HepG2 (cell line): ENCODE measurements at regions not wholly inside any gene's neighbourhood (a gene's known extent, or its start where the extent isn't known, plus 50 kb on each side); places are given as distances from the start of the nearest gene placed in this dataset.

Experiments used
- ATAC-seq: fragments of 200-7000 bp; cut with Tn5 transposase; 3 replicates; pipeline ENCODE4 v1.9.1; 2020; ENCODE audit warnings: mild to moderate bottlenecking, moderate library complexity
- BruUV-seq: library from RNA; stranded (reverse); fragments of 400-500 nt; replicated peaks from 2 replicates; lab custom pipeline; 2021; lab: Mats Ljungman, UMichigan
- CTCF ChIA-PET: fragments of 300-600 bp; formaldehyde crosslinking; extraction: SDS; loops from one replicate; lab custom pipeline; 2021; ENCODE audit warnings: low total read pairs, inconsistent platforms, low intra/inter-chr PET ratio; lab: Yijun Ruan, JAX
- POLR2A ChIA-PET: fragments of 350-600 bp; sonication (Branson Sonifier 250); formaldehyde crosslinking; loops from one replicate; lab custom pipeline; 2020; ENCODE audit warnings: antibody characterized with exemption, inconsistent platforms; lab: Yijun Ruan, JAX
- DNase-seq: peaks from one replicate; pipeline ENCODE4 v3.0.0-alpha.2; 2015; ENCODE audit warnings: low spot score
- FAIRE-seq: peaks from 3 replicates; lab custom pipeline; 2011; peaks lifted over from hg19 to GRCh38; lab: Jason Lieb, UNC
- H2AFZ ChIP-seq: one replicate; pipeline ENCODE4 v1.6.1; 2011; ENCODE audit warnings: low read length, inconsistent platforms
- H3K27ac ChIP-seq: fragments of 300-600 bp; 3 replicates; pipeline ENCODE4 v1.8.0; 2011; ENCODE audit warnings: mixed run types, mild to moderate bottlenecking, mixed read lengths, low read length, inconsistent platforms; ENCODE audit not compliant: insufficient read depth; ENCODE audit errors: extremely low read length
- H3K27me3 ChIP-seq, 2 experiments: fragments of 200-600 bp in 1 of 2; 2 replicates in 1 of 2; 3 replicates in 1 of 2; pipeline versions ENCODE4 v1.6.0 to v1.8.0; 2011; ENCODE audit warnings: low read length in 2 of 2, mild to moderate bottlenecking in 2 of 2, moderate library complexity in 2 of 2, inconsistent platforms in 1 of 2; ENCODE audit not compliant: insufficient read depth in 2 of 2, control insufficient read depth in 1 of 2
- H3K36me3 ChIP-seq, 2 experiments: fragments of 200-600 bp in 1 of 2; replicated peaks in 1 of 2; 2 replicates in 1 of 2; 3 replicates in 1 of 2; pipeline versions ENCODE4 v1.5.1 to v1.8.0; 2011; ENCODE audit warnings: low read length in 2 of 2, inconsistent platforms in 1 of 2; ENCODE audit not compliant: insufficient read depth in 2 of 2, control insufficient read depth in 1 of 2
- H3K4me1 ChIP-seq: 2 replicates; pipeline ENCODE4 v1.5.1; 2012; ENCODE audit warnings: low read length, inconsistent platforms; ENCODE audit not compliant: insufficient read depth
- H3K4me2 ChIP-seq: 2 replicates; pipeline ENCODE4 v1.6.0; 2011; ENCODE audit warnings: low read depth, low read length, inconsistent platforms
- H3K4me3 ChIP-seq, 3 experiments: fragments of 200-600 bp in 1 of 3; sonication (generic), shearing (Covaris generic) in 1 of 3; replicated peaks in 1 of 3; 2 replicates each; pipeline ENCODE4 v1.5.1; 2011 to 2016; ENCODE audit warnings: low read length in 3 of 3, inconsistent platforms in 2 of 3, low read depth in 2 of 3, mild to moderate bottlenecking in 2 of 3, control low read depth in 1 of 3, mixed read lengths in 1 of 3; ENCODE audit not compliant: insufficient read depth in 1 of 3
- H3K79me2 ChIP-seq: one replicate; pipeline ENCODE4 v1.6.1; 2011; ENCODE audit warnings: low read length, inconsistent platforms; ENCODE audit not compliant: insufficient read depth
- H3K9ac ChIP-seq: 2 replicates; pipeline ENCODE4 v1.6.0; 2011; ENCODE audit warnings: mild to moderate bottlenecking, low read depth, low read length, inconsistent platforms; ENCODE audit not compliant: insufficient read depth
- H3K9me3 ChIP-seq: 2 replicates; pipeline ENCODE4 v1.5.1; 2012; ENCODE audit warnings: mild to moderate bottlenecking, low read length
- H4K20me1 ChIP-seq: 2 replicates; pipeline ENCODE4 v1.6.0; 2011; ENCODE audit warnings: inconsistent platforms, mild to moderate bottlenecking, low read length, moderate library complexity; ENCODE audit not compliant: insufficient read depth
- HDAC1 ChIP-seq: sonication (generic); formaldehyde crosslinking; IDR thresholded peaks from 2 replicates; pipeline ENCODE4 v1.5.1; 2020; ENCODE audit warnings: mild to moderate bottlenecking, missing genetic modification reagents
- KAT8 ChIP-seq: IDR thresholded peaks from 2 replicates; pipeline ENCODE4 v1.6.1; 2016; ENCODE audit warnings: missing genetic modification reagents, missing compliant biosample characterization
- KDM5A ChIP-seq: fragments of 200-600 bp; sonication (generic); IDR thresholded peaks from 2 replicates; pipeline ENCODE4 v1.7.0; 2018; ENCODE audit warnings: antibody characterized with exemption, mild to moderate bottlenecking, low read length, borderline replicate concordance
- LRRFIP1 ChIP-seq: sonication (generic); formaldehyde crosslinking; conservative IDR thresholded peaks from 2 replicates; pipeline ENCODE4 v1.4.0; 2020; ENCODE audit warnings: missing genetic modification reagents
- MTERF4 ChIP-seq: sonication (generic); formaldehyde crosslinking; IDR thresholded peaks from 2 replicates; pipeline ENCODE4 v1.8.0; 2023; ENCODE audit warnings: mild to moderate bottlenecking, missing genetic modification reagents
- PREB ChIP-seq: sonication (generic); formaldehyde crosslinking; IDR thresholded peaks from 2 replicates; pipeline ENCODE4 v1.4.0; 2020; ENCODE audit warnings: missing genetic modification reagents
- SRSF4 ChIP-seq: fragments of 200-400 bp; formaldehyde crosslinking; IDR thresholded peaks from one replicate; pipeline ENCODE4 v1.6.1; 2018; ENCODE audit warnings: mild to moderate bottlenecking, low read depth, low read length, moderate library complexity; ENCODE audit not compliant: poor library complexity, severe bottlenecking
- ZNF350 ChIP-seq: sonication (generic); formaldehyde crosslinking; IDR thresholded peaks from 2 replicates; pipeline ENCODE4 v1.4.0; 2020; ENCODE audit warnings: mild to moderate bottlenecking, low read depth, missing genetic modification reagents, borderline replicate concordance
- ZNF484 ChIP-seq: sonication (generic); formaldehyde crosslinking; IDR thresholded peaks from 2 replicates; pipeline ENCODE4 v1.5.1; 2020; ENCODE audit warnings: mild to moderate bottlenecking, low read depth, missing genetic modification reagents, borderline replicate concordance
- ZNF562 ChIP-seq: sonication (generic); formaldehyde crosslinking; IDR thresholded peaks from 2 replicates; pipeline ENCODE4 v1.8.0; 2022; ENCODE audit warnings: missing genetic modification reagents, borderline replicate concordance
- ZNF687 ChIP-seq: sonication (generic); formaldehyde crosslinking; IDR thresholded peaks from 2 replicates; pipeline ENCODE4 v1.5.1; 2020; ENCODE audit warnings: mild to moderate bottlenecking, missing genetic modification reagents, moderate library complexity
- WGBS: methylation state at CpG from one replicate; pipeline ENCODE4 v1.1.6; 2017; ENCODE audit warnings: low lambda C conversion rate; 5-methylcytosine and 5-hydroxymethylcytosine counted together
- in situ Hi-C: cut with HindIII; loops from 2 replicates; pipeline ENCODE4 v1.10.0; 2017; ENCODE audit warnings: low pct_unique_long_range_greater_than_20kb; ENCODE audit not compliant: extremely low pct_ligation_motif_present
- intact Hi-C: fragments of 100-400 bp; cut with micrococcal nuclease; formaldehyde crosslinking; loops from one replicate; pipeline ENCODE4 v1.10.0; 2022; ENCODE audit not compliant: unreplicated experiment

- peaks cover 3% of the 10 kb centered on the region; the same call in 1 of the 2 replicates for H4K20me1 ChIP-seq
- TF ChIP-seq KDM5A = no peak
- TF ChIP-seq SRSF4 = no peak
- no peak for TF ChIP-seq ZNF562 (CRISPR knock-in tag)
- no peak for TF ChIP-seq ZNF687 (CRISPR knock-in tag)
- no peak for TF ChIP-seq ZNF350 (CRISPR knock-in tag)
- TF ChIP-seq HDAC1 (CRISPR knock-in tag) = no peak
- no peak for TF ChIP-seq MTERF4
- TF ChIP-seq LRRFIP1 (CRISPR knock-in tag) = no peak
- no peak for TF ChIP-seq ZNF484 (CRISPR knock-in tag)
- TF ChIP-seq PREB = no peak
- no peak for TF ChIP-seq KAT8 (CRISPR knock-in tag)
- no peak for DNase-seq
- no peak for FAIRE-seq
- H3K79me2 ChIP-seq = no peaks in the 10 kb centered on the region
- in situ Hi-C loops = no loop called here
- H3K9me3 ChIP-seq = no peaks in the 10 kb centered on the region
- H2AFZ ChIP-seq = no peak overlapping the region
- POLR2A ChIA-PET = no interaction called here
- no peak for ATAC-seq
- peaks cover 0 to 4% of the 10 kb centered on the region in 2 experiments; a peak in 1 of 5 replicates for H3K27me3 ChIP-seq
- no TSS peak for BruUV-seq
- no peak overlapping the region for H3K4me2 ChIP-seq
- no peak overlapping the region for H3K4me3 ChIP-seq
- CTCF ChIA-PET = no interaction called here
- no peaks in the 10 kb centered on the region for H3K36me3 ChIP-seq
- intact Hi-C loops = no loop called here
- no peak overlapping the region for H3K9ac ChIP-seq
- WGBS = 5% methylated on average over 10 of the region's 10 CpGs
- no peak overlapping the region for H3K27ac ChIP-seq
- no peaks in the 10 kb centered on the region for H3K4me1 ChIP-seq
Observed at GRCh38 chr3:43883729-43884396, 193.1 kb downstream of the ABHD5 start.
